C4-2B (cell line): ENCODE measurements at regions not wholly inside any gene's neighbourhood (a gene's known extent, or its start where the extent isn't known, plus 50 kb on each side); places are given as distances from the start of the nearest gene placed in this dataset.

Source experiments
- H3K27ac ChIP-seq: fragments of 450-650 bp; 2 replicates; pipeline ENCODE4 v1.5.1; 2017
- CTCF ChIP-seq: fragments of 450-650 bp; conservative IDR thresholded peaks from 2 replicates; pipeline ENCODE4 v1.5.1; 2017; ENCODE audit warnings: mild to moderate bottlenecking
- ZFX ChIP-seq: fragments of 450-650 bp; IDR thresholded peaks from 2 replicates; pipeline ENCODE4 v1.6.1; 2017

GRCh38 chrX:867966-868647 is 237.5 kb downstream of the SHOX start:
- H3K27ac ChIP-seq, result no peak overlapping the region
- TF ChIP-seq ZFX (no peak), CTCF (no peak)

- no peak for TF ChIP-seq CTCF
- TF ChIP-seq ZFX, result no peak
- H3K27ac ChIP-seq, result no peak overlapping the region
Measured at GRCh38 chrX:867502-867901, 236.9 kb downstream of the SHOX start.

- no peak overlapping the region for H3K27ac ChIP-seq
- TF ChIP-seq CTCF (no peak), ZFX (no peak)
Measured at GRCh38 chrX:866441-866990, 235.9 kb downstream of the SHOX start.

- TF ChIP-seq CTCF (no peak), ZFX (no peak)
- H3K27ac ChIP-seq, result no peak overlapping the region
Measured at GRCh38 chrX:865422-865821, 234.8 kb downstream of the SHOX start.

GRCh38 chrX:861921-862320 is 231.3 kb downstream of the SHOX start:
- no peak overlapping the region for H3K27ac ChIP-seq
- TF ChIP-seq ZFX (no peak), CTCF (no peak)

- no peak for TF ChIP-seq CTCF
- TF ChIP-seq ZFX, result no peak
- no peak overlapping the region for H3K27ac ChIP-seq
Measured at GRCh38 chrX:861340-861890, 230.8 kb downstream of the SHOX start.

- TF ChIP-seq ZFX (no peak), CTCF (no peak)
- H3K27ac ChIP-seq, result no peak overlapping the region
Measured at GRCh38 chrX:859329-859728, 228.7 kb downstream of the SHOX start.
